Mesothelial cell of epicardium (in vitro differentiated cells): ENCODE measurements at regions not wholly inside any gene's neighbourhood (a gene's known extent, or its start where the extent isn't known, plus 50 kb on each side); places are given as distances from the start of the nearest gene placed in this dataset.
"Not testable (repeated sequence)": the region's sequence is repeated elsewhere in the genome, so short reads cannot be mapped to it uniquely, and the experiment has no call there.

Source experiments
- DNase-seq, 2 experiments: peaks; one replicate each; pipeline ENCODE4 v3.0.0; 2021; ENCODE audit warnings: low spot score in 2 of 2; ENCODE audit not compliant: unreplicated experiment in 2 of 2
- H3K27ac Mint-ChIP-seq: 2 replicates; pipeline ENCODE4 v1.8.0; 2021; ENCODE audit warnings: mixed read lengths
- H3K27me3 Mint-ChIP-seq: 2 replicates; pipeline ENCODE4 v1.8.0; 2021; ENCODE audit warnings: low read depth, mixed read lengths
- H3K36me3 Mint-ChIP-seq: 2 replicates; pipeline ENCODE4 v1.8.0; 2021; ENCODE audit warnings: mixed read lengths
- H3K4me1 Mint-ChIP-seq: 2 replicates; pipeline ENCODE4 v1.8.0; 2021; ENCODE audit warnings: mixed read lengths
- H3K4me3 Mint-ChIP-seq: 2 replicates; pipeline ENCODE4 v1.8.0; 2021; ENCODE audit warnings: mild to moderate bottlenecking, moderate library complexity, mixed read lengths
- H3K9me3 Mint-ChIP-seq: 2 replicates; pipeline ENCODE4 v1.8.0; 2021; ENCODE audit warnings: mixed read lengths
- TF ChIP-seq, protein P1 (sequence below): fragments of 200-600 bp; sonication (generic); IDR thresholded peaks from one replicate; pipeline ENCODE4 v1.5.0; 2021; ENCODE audit warnings: antibody characterized with exemption; ENCODE audit not compliant: unreplicated experiment

DNA sequence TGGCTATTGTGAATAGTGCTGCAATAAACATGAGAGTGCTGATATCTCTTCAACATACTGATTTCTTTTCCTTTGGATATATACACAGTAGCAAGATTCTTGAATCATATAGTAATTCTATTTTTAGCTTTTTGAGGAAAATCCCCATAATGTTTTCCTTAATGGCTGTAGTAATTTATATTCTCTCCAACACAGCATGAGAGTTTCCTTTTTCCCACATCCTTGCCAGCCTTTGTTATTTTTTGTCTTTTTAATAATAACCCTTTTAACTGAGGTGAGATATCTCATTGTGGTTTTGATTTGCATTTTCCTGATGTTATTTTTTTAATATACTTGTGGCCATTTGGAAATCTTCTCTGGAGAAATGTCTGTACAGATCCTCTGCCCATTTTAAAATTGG lies 132.6 kb downstream of the PRL start:
- Mint-ChIP-seq H3K4me3 (no peak overlapping the region), H3K9me3 (peaks cover 46% of the 10 kb centered on the region), H3K27me3 (no peaks in the 10 kb centered on the region), H3K27ac (no peak overlapping the region), H3K4me1 (no peaks in the 10 kb centered on the region), H3K36me3 (peaks cover 49% of the 10 kb centered on the region)
- DNase-seq: no peak
- TF ChIP-seq, protein P1, sequence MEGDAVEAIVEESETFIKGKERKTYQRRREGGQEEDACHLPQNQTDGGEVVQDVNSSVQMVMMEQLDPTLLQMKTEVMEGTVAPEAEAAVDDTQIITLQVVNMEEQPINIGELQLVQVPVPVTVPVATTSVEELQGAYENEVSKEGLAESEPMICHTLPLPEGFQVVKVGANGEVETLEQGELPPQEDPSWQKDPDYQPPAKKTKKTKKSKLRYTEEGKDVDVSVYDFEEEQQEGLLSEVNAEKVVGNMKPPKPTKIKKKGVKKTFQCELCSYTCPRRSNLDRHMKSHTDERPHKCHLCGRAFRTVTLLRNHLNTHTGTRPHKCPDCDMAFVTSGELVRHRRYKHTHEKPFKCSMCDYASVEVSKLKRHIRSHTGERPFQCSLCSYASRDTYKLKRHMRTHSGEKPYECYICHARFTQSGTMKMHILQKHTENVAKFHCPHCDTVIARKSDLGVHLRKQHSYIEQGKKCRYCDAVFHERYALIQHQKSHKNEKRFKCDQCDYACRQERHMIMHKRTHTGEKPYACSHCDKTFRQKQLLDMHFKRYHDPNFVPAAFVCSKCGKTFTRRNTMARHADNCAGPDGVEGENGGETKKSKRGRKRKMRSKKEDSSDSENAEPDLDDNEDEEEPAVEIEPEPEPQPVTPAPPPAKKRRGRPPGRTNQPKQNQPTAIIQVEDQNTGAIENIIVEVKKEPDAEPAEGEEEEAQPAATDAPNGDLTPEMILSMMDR: no peak

DNA sequence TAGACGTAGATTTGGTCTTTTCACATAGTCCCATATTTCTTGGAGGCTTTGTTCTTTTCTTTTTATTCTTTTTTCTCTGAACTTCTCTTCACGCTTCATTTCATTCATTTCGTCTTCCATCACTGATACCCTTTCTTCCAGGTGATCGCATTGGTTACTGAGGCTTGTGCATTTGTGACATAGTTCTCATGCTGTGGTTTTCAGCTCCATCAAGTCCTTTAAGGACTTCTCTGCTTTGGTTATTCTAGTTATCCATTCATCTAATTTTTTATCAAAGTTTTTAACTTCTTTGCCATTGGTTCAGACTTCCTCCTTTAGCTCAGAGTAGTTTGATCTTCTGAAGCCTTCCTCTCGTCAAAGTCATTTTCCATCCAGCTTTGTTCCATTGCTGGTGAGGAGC lies 125.8 kb downstream of the PRL start:
- H3K4me3 Mint-ChIP-seq, H3K4me1 Mint-ChIP-seq, DNase-seq, H3K27ac Mint-ChIP-seq, H3K27me3 Mint-ChIP-seq: not testable (repeated sequence)
- Mint-ChIP-seq H3K9me3 (peaks cover 54% of the 10 kb centered on the region), H3K36me3 (peaks cover 59% of the 10 kb centered on the region)

DNA sequence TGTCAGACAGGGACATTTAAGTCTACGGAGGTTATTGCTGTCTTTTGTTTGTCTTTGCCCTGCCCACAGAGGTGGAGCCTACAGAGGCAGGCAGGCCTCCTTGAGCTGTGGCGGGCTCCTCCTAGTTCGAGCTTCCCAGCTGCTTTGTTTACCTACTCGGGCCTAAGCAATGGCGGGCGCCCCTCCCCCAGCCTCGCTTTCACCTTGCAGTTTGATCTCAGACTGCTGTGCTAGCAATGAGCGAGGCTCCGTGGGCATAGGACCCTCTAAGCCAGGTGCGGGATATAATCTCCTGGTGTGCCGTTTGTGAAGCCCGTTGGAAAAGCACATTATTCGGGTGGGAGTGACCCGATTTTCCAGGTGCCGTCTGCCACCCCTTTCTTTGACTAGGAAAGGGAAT lies 125.0 kb downstream of the PRL start:
- not testable (repeated sequence) for H3K4me1 Mint-ChIP-seq, H3K4me3 Mint-ChIP-seq, DNase-seq, H3K27me3 Mint-ChIP-seq, H3K27ac Mint-ChIP-seq
- H3K36me3 Mint-ChIP-seq: peaks cover 59% of the 10 kb centered on the region
- peaks cover 53% of the 10 kb centered on the region for H3K9me3 Mint-ChIP-seq

DNA sequence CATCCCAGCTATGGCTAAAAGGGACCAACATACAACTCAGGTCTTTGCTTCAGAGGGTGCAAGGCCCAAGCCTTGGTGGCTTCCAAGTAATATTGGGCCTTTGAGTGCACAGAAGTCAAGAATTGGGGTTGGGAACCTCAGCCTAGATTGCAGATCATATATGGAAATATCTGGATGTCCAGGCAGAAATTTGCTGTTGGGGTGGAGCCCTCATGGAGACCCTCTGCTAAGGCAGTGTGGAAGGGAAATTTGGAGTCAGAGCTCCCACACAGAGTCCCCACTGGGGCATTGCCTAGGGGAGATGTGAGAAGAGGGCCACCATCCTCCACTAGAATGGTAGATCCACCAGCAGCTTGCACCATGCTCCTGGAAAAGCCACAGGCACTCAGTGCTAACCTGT lies 123.5 kb downstream of the PRL start:
- DNase-seq: no peak
- Mint-ChIP-seq H3K27me3 (no peaks in the 10 kb centered on the region), H3K4me3 (no peak overlapping the region), H3K9me3 (peaks cover 53% of the 10 kb centered on the region), H3K4me1 (no peaks in the 10 kb centered on the region), H3K36me3 (peaks cover 60% of the 10 kb centered on the region), H3K27ac (no peak overlapping the region)
- TF ChIP-seq, protein P1: no peak

DNA sequence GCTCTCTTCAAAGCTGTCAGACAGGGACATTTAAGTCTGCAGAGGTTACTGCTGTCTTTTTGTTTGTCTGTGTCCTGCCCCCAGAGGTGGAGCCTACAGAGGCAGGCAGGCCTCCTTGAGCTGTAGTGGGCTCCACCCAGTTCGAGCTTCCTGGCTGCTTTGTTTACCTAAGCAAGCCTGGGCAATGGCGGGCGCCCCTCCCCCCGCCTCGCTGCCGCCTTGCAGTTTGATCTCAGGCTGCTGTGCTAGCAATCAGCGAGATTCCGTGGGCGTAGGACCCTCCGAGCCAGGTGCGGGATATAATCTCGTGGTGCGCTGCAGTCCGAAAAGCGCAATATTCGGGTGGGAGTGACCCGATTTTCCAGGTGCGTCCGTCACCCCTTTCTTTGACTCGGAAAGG lies 116.6 kb downstream of the PRL start:
- H3K9me3 Mint-ChIP-seq: peaks cover 47% of the 10 kb centered on the region
- not testable (repeated sequence) for H3K4me3 Mint-ChIP-seq, H3K27me3 Mint-ChIP-seq, H3K27ac Mint-ChIP-seq, H3K4me1 Mint-ChIP-seq, DNase-seq
- H3K36me3 Mint-ChIP-seq: peaks cover 50% of the 10 kb centered on the region

DNA sequence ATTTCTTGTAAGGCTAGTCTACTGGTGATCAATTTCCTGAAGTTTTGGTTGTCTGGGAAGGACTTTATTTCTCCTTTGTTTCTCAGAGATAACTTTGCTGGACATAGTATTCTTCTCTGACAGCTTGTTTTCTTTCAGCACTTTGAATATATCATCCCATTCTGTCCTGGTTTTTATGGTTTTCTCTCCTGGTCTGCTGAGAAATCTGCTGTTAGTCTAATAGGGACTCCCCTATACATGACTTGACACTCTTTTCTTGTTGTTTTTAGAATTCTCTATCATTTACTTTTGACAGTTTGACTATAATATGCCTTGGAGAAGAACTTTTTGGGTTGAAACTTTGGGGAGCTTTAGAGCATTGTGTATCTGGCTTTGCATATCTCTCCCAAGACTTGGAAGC lies 112.5 kb downstream of the PRL start:
- H3K4me1 Mint-ChIP-seq: peaks cover under 1% of the 10 kb centered on the region
- DNase-seq: no peak
- no peak overlapping the region for H3K4me3 Mint-ChIP-seq
- TF ChIP-seq, protein P1: no peak
- peaks cover 46% of the 10 kb centered on the region for H3K9me3 Mint-ChIP-seq
- H3K27me3 Mint-ChIP-seq: no peaks in the 10 kb centered on the region
- H3K27ac Mint-ChIP-seq: no peak overlapping the region
- H3K36me3 Mint-ChIP-seq: peaks cover 56% of the 10 kb centered on the region

DNA sequence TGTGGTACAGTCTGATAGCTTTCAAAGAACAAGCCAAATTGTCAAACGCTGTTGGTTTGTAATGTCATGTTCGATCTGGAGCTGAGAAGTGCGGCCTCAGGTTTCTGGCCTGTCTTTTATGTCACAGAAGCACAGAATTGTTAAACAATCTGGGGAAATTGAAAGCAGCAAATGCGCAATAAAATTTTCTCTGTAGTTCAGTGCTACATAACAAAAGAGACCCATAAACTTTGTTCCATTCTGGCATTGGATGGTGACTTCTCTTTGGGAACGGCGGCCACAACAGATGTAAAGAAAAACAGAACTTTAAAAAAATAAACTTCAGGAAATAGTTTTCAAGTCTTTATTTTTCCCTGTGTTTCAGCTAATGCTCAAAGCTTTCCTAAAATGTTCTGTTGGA lies 106.9 kb downstream of the PRL start:
- H3K27me3 Mint-ChIP-seq: no peaks in the 10 kb centered on the region
- H3K9me3 Mint-ChIP-seq: peaks cover 11% of the 10 kb centered on the region
- TF ChIP-seq, protein P1: no peak
- no peak for DNase-seq
- peak overlapping the region; percentile 57 for H3K27ac Mint-ChIP-seq
- no peak overlapping the region for H3K4me3 Mint-ChIP-seq
- H3K4me1 Mint-ChIP-seq: peaks cover 22% of the 10 kb centered on the region
- peaks cover 46% of the 10 kb centered on the region for H3K36me3 Mint-ChIP-seq
